Tibial nerve (tissue), 3 donors: ENCODE measurements at regions not wholly inside any gene's neighbourhood (a gene's known extent, or its start where the extent isn't known, plus 50 kb on each side); places are given as distances from the start of the nearest gene placed in this dataset.

Source experiments
- CTCF ChIP-seq, 5 experiments: fragments of 200-600 bp in 3 of 5; fragments of 450-650 bp in 2 of 5; sonication (generic) in 3 of 5; IDR thresholded peaks; one replicate each; pipeline ENCODE4 v1.5.1; 2016 to 2019; ENCODE audit warnings: antibody characterized with exemption in 5 of 5, mild to moderate bottlenecking in 3 of 5, moderate library complexity in 2 of 5
- POLR2A ChIP-seq, 2 donors: fragments of 450-650 bp; IDR thresholded peaks; one replicate each; pipeline ENCODE4 v1.6.1; 2017; ENCODE audit warnings: antibody characterized with exemption in 2 of 2, mild to moderate bottlenecking in 2 of 2, moderate library complexity in 2 of 2

- TF ChIP-seq CTCF (IDR thresholded peaks at IDR 0.05) = no peak
- no peak for TF ChIP-seq POLR2A (IDR thresholded peaks at IDR 0.05)
Measured at GRCh38 chr17:77892469-77893143, 65.9 kb upstream of the TNRC6C start.
